ENCODE measurements at regions not wholly inside any gene's neighbourhood (a gene's known extent, or its start where the extent isn't known, plus 50 kb on each side); places are given as distances from the start of the nearest gene placed in this dataset.

DNA sequence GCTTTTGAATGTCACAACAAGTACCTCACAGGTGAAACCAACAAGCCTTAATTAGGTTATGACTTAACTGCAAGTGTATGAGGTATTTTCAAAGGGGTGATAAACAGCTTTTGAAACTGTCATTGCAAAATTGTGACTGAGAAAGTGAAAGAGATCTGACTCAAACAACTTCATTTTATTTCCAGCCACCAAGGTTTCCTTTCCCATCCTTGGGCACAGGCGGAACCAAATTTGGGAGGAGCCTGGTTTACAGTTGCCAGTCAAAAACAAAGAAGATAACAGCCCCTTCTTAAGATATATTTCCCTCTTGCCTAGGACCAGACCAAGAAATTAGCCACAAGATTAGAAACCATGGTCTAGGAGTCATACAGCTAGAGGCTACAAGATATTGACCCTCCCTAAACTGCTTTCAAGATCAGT lies 417.1 kb downstream of the CSNK1G3 start:
- TF ChIP-seq, protein P1, sequence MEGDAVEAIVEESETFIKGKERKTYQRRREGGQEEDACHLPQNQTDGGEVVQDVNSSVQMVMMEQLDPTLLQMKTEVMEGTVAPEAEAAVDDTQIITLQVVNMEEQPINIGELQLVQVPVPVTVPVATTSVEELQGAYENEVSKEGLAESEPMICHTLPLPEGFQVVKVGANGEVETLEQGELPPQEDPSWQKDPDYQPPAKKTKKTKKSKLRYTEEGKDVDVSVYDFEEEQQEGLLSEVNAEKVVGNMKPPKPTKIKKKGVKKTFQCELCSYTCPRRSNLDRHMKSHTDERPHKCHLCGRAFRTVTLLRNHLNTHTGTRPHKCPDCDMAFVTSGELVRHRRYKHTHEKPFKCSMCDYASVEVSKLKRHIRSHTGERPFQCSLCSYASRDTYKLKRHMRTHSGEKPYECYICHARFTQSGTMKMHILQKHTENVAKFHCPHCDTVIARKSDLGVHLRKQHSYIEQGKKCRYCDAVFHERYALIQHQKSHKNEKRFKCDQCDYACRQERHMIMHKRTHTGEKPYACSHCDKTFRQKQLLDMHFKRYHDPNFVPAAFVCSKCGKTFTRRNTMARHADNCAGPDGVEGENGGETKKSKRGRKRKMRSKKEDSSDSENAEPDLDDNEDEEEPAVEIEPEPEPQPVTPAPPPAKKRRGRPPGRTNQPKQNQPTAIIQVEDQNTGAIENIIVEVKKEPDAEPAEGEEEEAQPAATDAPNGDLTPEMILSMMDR (IDR thresholded peaks at IDR 0.05) = no peak
- TF ChIP-seq POLR2A (IDR thresholded peaks at IDR 0.05) = no peak

Data from thyroid gland (tissue), 4 donors.